Right renal pelvis (tissue), 4 donors: ENCODE measurements at regions not wholly inside any gene's neighbourhood (a gene's known extent, or its start where the extent isn't known, plus 50 kb on each side); places are given as distances from the start of the nearest gene placed in this dataset.
A peak's percentile ranks its signal among the peaks of the same experiment; 100 is the strongest.

Experiments used
- DNase-seq, 4 donors: peaks; one replicate each; pipeline ENCODE4 v3.0.0-alpha.2; 2013; ENCODE audit warnings: low read depth in 4 of 4, low spot score in 3 of 4, missing footprints in 1 of 4

GRCh38 chr6:91633374-91634111 lies 1046.7 kb upstream of the MAP3K7 start:
- peak in 1 of 4 donors; percentile 8 for DNase-seq

DNA sequence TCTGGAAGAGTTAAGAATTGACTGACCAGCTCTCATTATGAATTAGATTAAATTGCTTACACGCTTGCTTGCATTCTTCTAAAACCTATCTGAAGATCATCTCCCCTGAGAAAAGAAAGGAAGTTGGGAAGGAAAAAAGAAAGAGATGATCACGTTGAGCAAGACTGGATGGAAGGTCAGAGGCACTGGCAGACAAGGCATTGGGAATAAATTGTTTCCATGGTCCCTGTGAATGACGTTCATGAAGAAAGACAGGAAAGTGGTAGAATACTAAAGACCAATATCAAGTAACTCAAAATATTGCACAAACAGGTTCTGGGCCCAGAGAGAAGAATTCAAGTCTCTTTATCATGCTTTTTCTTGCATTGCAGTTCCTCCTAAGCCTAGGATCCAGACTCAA lies 1045.4 kb upstream of the MAP3K7 start:
- no peak for DNase-seq

DNA sequence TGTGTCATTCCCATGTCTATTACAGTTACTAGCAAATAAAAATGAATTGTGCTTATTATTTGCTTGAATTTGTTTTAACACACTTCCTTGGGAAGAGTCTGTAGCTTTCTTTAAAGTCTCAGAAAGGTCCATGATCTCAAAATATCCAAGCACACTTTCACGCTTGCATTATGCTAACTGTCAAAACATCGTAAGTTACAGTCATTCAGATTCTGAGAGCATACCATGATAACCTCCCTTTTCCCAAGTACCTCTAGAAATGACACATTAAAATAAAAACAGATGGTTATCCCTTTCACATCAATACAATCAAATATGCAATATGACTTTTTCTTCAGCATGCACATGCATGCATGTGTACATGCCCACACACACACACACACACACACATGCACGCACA lies 1044.4 kb upstream of the MAP3K7 start:
- DNase-seq = no peak

DNA sequence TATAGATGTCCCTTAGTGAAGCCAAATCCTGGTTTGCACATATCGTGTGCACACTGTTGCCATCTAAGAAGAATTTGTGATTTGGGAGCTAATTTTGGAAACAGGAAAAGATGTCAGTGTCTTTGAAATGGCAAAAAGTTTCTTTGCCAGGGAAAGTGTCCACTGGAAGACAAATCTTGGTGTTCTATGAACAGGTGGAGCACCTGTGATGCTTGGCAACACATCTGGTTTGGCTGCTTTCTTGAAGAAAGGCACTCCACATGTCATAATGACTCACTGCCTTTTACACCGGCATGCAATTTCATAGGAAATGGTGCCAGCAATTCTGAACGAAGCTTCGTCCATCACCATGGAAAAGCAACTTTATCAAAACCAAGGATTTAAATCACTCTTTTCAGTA lies 1040.0 kb upstream of the MAP3K7 start:
- DNase-seq = no peak

DNA sequence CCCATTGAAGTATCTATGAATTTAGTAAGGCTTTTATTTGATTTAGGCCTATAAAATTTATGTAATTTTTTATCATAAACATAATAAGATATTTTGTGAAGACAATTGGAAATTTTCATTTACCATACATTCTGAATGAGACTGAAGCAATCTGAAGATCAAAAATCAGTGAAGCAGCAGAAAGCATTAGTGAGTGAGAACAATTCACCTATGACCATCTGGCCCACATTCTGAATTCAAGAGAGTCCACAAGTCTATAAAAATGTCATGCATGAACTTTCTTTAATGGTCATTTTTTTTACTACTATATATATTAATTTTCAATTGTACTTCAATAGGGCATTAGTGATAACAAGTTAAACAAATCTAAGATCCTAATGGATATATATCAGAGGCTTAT lies 1026.6 kb upstream of the MAP3K7 start:
- no peak for DNase-seq

DNA sequence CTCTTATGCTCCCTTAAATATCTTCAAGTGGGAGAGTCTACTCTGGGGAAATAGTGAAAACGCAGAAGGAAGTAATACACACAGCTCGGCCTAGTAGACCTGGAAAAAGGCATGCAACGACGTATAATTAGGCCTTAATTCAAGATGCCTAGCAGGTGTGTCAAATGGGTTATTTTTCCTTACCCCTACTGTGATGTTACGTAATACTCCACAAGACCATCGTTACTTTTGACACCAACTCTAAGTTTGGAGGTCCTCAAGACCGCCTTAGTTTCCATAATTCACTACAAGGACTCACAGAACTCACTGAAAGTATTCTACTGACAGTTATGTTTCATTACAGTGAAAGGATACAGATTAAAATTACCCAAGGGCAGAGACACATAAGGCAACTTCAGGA lies 1024.3 kb upstream of the MAP3K7 start:
- DNase-seq = no peak

- DNase-seq = no peak
These were observed 1021.6 kb upstream of the MAP3K7 start for GRCh38 chr6:91608428-91608827.

DNA sequence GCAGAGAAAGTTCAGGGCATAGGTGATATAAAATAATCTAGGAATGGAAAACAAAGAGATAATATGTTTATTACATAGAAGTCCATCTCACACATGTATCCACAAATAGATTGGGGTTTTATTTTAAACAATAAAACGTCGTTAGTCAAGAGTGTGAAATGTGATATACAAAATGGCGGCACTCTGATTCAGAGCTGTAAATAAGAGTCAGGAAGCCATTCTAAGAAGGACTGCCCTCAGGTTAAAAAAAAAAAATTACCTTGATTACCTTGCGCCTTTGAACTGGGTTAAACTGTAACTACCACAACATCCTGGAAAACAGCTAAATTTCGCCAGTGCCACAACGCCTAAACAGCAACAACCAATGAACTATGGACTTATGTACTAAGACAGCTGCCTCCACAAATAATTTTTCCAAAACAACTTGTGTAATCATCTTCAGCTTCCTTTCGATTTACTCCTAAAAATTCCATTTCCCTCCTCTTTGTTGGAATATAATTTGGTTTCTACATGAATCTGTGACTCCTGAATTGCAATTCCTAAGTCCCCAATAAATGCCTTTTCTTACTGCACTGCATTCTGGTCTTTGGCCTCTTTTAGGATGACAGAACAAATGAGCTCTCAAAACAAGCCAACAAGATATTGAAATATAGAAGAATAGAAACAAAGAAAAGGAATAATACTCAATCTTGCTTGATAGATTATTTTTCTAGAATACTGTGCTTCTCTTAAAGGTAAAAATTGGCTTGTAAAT lies 1019.5 kb upstream of the MAP3K7 start:
- no peak for DNase-seq

- no peak for DNase-seq
These were observed 1013.7 kb upstream of the MAP3K7 start for GRCh38 chr6:91600561-91600960.

GRCh38 chr6:91590191-91590590 lies 1003.3 kb upstream of the MAP3K7 start:
- no peak for DNase-seq

- no peak for DNase-seq
These were observed 993.8 kb upstream of the MAP3K7 start for GRCh38 chr6:91580635-91581034.

DNA sequence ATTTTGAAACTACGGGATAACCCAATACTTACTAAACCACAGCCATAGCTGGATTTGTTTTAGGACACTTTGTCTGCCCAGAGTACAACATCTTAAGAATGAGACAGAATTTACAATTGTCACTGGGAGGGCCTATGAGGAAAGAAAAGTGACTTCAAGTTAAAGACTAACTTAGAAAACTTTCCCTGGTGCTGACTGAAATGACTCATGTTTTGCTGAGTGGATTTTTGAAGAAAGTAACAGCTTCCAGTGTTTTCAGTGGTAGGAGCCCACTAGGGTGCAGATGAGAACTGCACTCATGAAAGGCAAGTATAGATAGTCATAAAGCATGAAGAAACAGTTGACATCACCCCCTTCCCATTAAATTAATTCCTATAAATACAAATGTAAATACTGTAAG lies 988.2 kb upstream of the MAP3K7 start:
- DNase-seq = no peak

GRCh38 chr6:91573826-91574416 lies 987.0 kb upstream of the MAP3K7 start:
- no peak for DNase-seq

DNA sequence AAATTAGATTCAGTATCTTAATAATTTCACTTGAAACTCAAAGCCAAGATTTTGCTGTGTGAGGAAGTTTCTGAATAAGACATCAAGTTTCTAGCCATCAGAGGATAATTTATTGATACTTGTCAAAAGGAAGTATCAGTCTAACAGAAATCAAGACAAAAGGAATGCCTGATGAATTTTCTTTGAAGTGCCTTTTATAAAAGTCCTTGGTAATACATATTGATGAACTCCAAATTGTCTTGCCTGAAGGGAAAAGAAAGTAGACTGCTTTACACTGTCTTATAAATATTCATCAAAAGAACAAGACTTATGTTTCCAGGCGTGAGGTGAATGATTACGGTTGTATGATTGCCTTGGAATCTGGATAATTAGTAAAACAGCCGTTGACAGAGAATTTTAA lies 986.0 kb upstream of the MAP3K7 start:
- no peak for DNase-seq

- no peak for DNase-seq
These were observed 982.2 kb upstream of the MAP3K7 start for GRCh38 chr6:91569071-91569470.

DNA sequence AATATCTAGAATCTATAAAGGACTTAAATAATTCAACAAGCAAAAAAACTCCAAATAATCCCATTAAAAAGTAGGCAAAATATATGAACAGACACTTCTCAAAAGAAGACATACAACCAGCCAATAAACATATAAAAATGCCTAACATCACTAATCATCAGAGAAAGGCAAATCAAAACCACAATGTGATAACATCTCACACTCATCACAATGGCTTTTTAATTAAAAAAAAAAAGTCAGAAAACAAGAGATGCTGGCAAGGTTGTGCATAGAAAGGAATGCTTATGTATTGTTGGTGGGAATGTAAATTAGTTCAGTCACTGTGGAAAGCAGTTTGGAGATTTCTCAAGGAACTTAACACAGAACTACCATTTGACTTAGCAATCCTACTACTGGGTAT lies 979.6 kb upstream of the MAP3K7 start:
- no peak for DNase-seq

GRCh38 chr6:91565207-91565606 lies 978.3 kb upstream of the MAP3K7 start:
- DNase-seq = no peak

GRCh38 chr6:91562955-91563354 lies 976.1 kb upstream of the MAP3K7 start:
- DNase-seq = no peak

- no peak for DNase-seq
These were observed 973.5 kb upstream of the MAP3K7 start for GRCh38 chr6:91560409-91560808.

GRCh38 chr6:91540902-91541301 lies 954.0 kb upstream of the MAP3K7 start:
- DNase-seq = no peak

DNA sequence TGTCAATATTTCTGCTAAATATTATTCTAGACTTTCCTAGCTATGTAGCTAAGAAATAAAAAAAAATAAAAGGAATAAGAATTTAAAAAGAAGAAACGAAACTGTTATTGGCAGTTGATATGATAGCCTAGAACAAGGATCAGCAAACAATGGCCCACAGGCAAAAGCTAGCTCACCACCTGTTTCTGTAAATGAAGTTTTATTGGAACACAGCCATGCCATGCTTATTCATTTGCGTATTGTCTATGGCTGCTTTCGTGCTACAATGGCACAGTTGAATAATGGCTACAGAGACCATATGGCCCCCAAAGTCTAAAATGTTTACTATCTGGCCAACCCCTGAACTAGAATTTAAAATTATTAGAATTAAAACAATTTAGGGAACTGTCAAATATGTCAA lies 952.6 kb upstream of the MAP3K7 start:
- DNase-seq = no peak

GRCh38 chr6:91538622-91539021 lies 951.8 kb upstream of the MAP3K7 start:
- DNase-seq = no peak
